ENCODE measurements at regions not wholly inside any gene's neighbourhood (a gene's known extent, or its start where the extent isn't known, plus 50 kb on each side); places are given as distances from the start of the nearest gene placed in this dataset.
"Not testable (repeated sequence)": the region's sequence is repeated elsewhere in the genome, so short reads cannot be mapped to it uniquely, and the experiment has no call there.

DNA sequence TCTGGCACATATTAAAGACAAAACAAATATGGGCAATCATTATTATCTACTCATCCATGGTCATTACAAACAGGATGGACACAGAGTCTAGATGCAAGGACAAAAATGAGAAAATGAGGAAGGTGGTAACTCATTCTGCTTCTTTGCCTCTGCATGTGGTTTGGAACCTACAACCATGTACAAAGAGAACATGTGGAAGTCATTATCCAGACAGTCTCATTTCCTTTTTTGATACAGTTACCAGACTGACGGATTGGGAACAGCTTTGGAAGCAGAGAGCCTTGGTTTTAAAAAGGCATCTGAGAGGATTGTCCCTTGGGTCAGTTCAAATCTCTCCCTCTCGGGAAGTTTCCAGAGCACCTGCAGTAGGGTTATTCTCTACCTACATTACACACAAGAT lies 433.4 kb upstream of the TNC start:
- peaks cover 14% of the 10 kb centered on the region for H3K9me3 Mint-ChIP-seq
- H3K27ac Mint-ChIP-seq: no peak overlapping the region
- intact Hi-C loops (cut with micrococcal nuclease): no loop called here
- no peaks in the 10 kb centered on the region for H3K4me1 Mint-ChIP-seq (ENCODE audit: low read depth)
- no peaks in the 10 kb centered on the region for H3K27me3 Mint-ChIP-seq (ENCODE audit: low read depth)
- no peak for DNase-seq (ENCODE audit: low spot score)
- no peaks in the 10 kb centered on the region for H3K36me3 Mint-ChIP-seq (ENCODE audit: low read depth)
- no peak overlapping the region for H3K4me3 Mint-ChIP-seq (ENCODE audit: low read depth)

DNA sequence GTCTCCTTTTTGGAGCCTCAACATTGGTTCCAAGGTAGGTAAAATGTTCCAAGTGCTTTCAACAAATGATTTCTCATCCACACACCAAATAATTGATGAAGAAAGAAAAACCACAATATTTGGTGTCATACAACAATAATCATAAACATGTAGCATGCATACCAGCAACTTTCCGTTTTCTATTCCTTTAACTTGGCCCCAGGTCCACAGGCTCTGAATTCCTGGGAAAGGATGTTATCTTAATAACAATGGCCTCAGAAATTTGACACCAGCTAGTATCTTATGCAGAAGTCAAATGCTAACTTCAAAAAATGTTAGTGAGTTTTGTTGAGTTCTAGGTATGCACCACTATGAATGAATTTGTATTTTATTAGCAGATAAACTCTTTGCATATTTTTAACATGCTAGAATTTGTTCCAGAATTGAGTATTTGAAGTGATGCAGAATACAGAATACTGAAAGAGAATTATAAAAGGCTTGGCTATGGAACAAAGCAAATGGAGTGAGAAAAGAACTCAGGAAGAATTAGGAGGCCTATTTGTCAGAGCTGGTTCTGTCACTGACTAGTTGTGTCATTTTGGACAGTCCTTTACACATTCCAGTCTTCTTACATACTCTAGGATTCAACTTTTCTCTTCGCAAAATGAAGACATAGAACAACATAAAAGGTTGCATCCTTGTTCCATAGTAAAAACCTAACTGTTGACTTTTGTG lies 435.3 kb upstream of the TNC start:
- peaks cover 26% of the 10 kb centered on the region for H3K9me3 Mint-ChIP-seq
- no peaks in the 10 kb centered on the region for H3K4me1 Mint-ChIP-seq (ENCODE audit: low read depth)
- H3K27ac Mint-ChIP-seq: no peak overlapping the region
- no peaks in the 10 kb centered on the region for H3K36me3 Mint-ChIP-seq (ENCODE audit: low read depth)
- no peak for DNase-seq (ENCODE audit: low spot score)
- intact Hi-C loops (cut with micrococcal nuclease): no loop called here
- H3K27me3 Mint-ChIP-seq (ENCODE audit: low read depth): no peaks in the 10 kb centered on the region
- no peak overlapping the region for H3K4me3 Mint-ChIP-seq (ENCODE audit: low read depth)

DNA sequence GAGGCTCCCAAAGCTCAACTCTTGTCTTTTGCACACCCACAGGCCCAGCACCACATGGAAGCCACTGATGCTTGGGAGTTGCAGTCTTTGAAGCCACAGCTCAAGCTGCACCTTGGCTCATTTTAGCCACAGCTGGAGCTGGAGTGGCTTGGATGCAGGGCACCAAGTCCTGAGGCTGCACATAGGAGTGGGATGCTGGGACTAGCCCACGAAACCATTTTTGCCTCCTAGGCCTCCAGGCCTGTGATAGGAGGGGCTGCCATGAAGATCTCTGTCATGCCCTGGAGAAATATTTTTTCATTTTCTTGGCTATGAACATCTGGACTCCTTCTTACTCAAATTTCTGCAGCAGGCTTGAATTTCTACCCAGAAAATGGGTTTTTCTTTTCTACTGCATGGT lies 438.5 kb upstream of the TNC start:
- Mint-ChIP-seq H3K27ac (no peak overlapping the region), H3K4me1 (ENCODE audit: low read depth) (no peaks in the 10 kb centered on the region), H3K9me3 (peaks cover 26% of the 10 kb centered on the region), H3K27me3 (ENCODE audit: low read depth) (no peaks in the 10 kb centered on the region), H3K4me3 (ENCODE audit: low read depth) (no peak overlapping the region), H3K36me3 (ENCODE audit: low read depth) (no peaks in the 10 kb centered on the region)
- DNase-seq (ENCODE audit: low spot score): no peak
- intact Hi-C loops (cut with micrococcal nuclease): no loop called here

DNA sequence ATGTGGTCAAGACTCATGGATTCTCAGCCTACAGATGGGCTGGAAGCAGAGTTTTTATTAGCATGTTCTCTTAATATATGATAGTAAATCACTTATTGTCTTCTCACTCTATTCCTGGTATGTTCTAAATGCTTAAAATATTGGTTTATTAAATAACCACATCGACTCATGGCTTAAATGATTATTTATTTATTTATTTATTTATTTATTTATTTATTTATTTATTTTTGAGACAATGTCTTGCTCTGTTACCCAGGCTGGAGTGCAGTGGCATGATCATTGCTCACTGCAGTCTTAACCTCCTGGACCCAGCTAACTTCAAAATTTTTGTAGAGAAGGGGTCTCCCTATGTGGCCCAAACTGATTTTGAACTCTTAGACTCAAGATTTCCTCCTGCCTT lies 457.2 kb upstream of the TNC start:
- DNase-seq (ENCODE audit: low spot score): no peak
- Mint-ChIP-seq H3K4me1 (ENCODE audit: low read depth) (no peaks in the 10 kb centered on the region), H3K36me3 (ENCODE audit: low read depth) (no peaks in the 10 kb centered on the region), H3K27ac (no peak overlapping the region), H3K27me3 (ENCODE audit: low read depth) (no peaks in the 10 kb centered on the region), H3K4me3 (ENCODE audit: low read depth) (no peak overlapping the region), H3K9me3 (no peaks in the 10 kb centered on the region)
- intact Hi-C loops (cut with micrococcal nuclease): no loop called here

DNA sequence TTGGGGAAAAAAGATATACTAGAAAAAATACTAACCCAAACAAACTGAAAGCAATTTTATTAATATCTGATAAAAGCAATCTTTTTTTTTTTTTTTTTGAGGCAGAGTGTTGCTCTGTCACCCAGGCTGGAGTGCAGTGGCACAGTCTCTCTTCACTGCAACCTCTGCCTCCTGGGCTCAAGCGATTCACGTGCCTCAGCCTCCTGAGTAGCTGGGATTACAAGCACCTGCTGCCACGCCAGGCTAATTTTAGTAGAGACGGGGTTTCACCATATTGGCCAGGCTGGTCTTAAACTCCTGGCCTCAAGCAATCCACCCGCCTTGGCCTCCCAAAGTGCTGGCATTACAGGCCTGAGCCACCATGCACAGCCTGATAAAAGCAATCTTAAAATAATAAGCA lies 467.5 kb upstream of the TNC start:
- H3K4me3 Mint-ChIP-seq (ENCODE audit: low read depth); intact Hi-C loops (cut with micrococcal nuclease); DNase-seq (ENCODE audit: low spot score); H3K36me3 Mint-ChIP-seq (ENCODE audit: low read depth); H3K27ac Mint-ChIP-seq; H3K9me3 Mint-ChIP-seq; H3K27me3 Mint-ChIP-seq (ENCODE audit: low read depth); H3K4me1 Mint-ChIP-seq (ENCODE audit: low read depth): not testable (repeated sequence)

DNA sequence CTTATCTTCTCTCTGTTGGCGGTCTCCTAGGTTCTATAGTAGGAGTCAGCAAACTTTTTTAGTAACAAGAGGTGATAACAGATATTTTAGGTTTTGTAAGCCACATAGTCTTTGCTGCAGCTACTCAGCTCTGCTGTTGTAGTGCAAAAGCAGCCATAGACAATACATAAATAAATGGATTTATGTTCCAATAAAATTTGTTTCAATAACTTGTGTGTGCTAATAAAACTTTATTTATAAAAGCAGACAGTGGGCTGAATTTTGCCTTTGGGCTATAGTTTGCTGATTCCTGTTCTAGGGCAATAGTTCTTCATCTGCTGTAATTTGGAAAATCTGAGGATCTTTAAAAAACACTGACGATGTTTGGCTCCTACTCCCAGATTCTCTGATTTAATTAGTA lies 469.4 kb upstream of the TNC start:
- no peaks in the 10 kb centered on the region for H3K4me1 Mint-ChIP-seq (ENCODE audit: low read depth)
- no peak for DNase-seq (ENCODE audit: low spot score)
- intact Hi-C loops (cut with micrococcal nuclease): no loop called here

DNA sequence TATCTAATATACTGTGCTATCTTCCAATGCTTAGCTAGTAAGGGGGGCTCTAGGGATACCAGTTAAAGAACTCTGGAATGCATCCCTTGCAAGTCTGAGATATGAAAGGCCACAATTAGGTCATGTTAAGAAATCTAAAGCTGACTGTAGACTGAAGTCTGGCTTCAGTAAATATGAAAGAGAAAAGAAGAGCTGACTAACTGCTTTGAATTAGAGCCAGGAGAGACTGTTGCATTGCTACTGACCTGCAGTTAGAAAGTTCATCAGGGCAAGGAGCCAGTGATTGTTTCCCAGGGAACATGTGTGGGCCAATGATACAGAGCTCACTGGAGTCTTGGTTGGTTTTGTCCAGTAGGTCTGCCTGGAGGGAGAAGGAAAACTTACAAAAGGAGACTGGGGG lies 472.1 kb upstream of the TNC start:
- no peak for DNase-seq (ENCODE audit: low spot score)
- intact Hi-C loops (cut with micrococcal nuclease): loop anchor here (5.0 to 10.0 kb wide), 3 partner anchors 905 to 1072 kb away; no protein-coding TSS in a partner anchor
- H3K4me3 Mint-ChIP-seq (ENCODE audit: low read depth): no peak overlapping the region
- H3K27me3 Mint-ChIP-seq (ENCODE audit: low read depth): peaks cover 3% of the 10 kb centered on the region
- no peaks in the 10 kb centered on the region for H3K4me1 Mint-ChIP-seq (ENCODE audit: low read depth)
- no peak overlapping the region for H3K27ac Mint-ChIP-seq
- no peaks in the 10 kb centered on the region for H3K36me3 Mint-ChIP-seq (ENCODE audit: low read depth)
- H3K9me3 Mint-ChIP-seq: no peaks in the 10 kb centered on the region

More for the DNA sequence above, 469.4 kb upstream of the TNC start:
- Mint-ChIP-seq H3K9me3 (no peaks in the 10 kb centered on the region), H3K36me3 (ENCODE audit: low read depth) (no peaks in the 10 kb centered on the region), H3K27me3 (ENCODE audit: low read depth) (no peaks in the 10 kb centered on the region), H3K4me3 (ENCODE audit: low read depth) (no peak overlapping the region), H3K27ac (no peak overlapping the region)

DNA sequence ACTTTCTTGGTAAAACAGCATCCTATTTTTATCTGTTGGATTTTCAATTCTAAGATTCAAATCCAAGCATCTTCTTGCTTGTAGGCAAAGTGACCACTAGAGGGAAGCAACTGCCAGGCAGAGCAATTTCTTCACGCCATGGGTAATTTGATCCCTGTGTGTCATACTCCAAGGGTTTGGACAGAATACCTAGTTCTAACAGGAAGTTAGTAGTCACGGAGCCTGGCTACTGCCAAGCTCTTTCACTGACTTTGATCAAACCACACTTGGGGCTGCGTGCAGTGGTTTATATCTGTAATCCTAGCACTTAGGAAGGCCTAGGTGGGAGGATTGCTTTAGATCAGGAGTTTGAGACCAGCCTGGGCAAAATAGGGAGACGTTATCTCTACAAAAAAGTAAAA lies 473.6 kb upstream of the TNC start:
- Mint-ChIP-seq H3K27ac (no peak overlapping the region), H3K27me3 (ENCODE audit: low read depth) (peaks cover 7% of the 10 kb centered on the region), H3K36me3 (ENCODE audit: low read depth) (no peaks in the 10 kb centered on the region), H3K4me3 (ENCODE audit: low read depth) (no peak overlapping the region), H3K9me3 (no peaks in the 10 kb centered on the region), H3K4me1 (ENCODE audit: low read depth) (no peaks in the 10 kb centered on the region)
- DNase-seq (ENCODE audit: low spot score): no peak
- intact Hi-C loops (cut with micrococcal nuclease): loop anchor here (5.0 to 10.0 kb wide), 3 partner anchors 903 to 1071 kb away; no protein-coding TSS in a partner anchor

DNA sequence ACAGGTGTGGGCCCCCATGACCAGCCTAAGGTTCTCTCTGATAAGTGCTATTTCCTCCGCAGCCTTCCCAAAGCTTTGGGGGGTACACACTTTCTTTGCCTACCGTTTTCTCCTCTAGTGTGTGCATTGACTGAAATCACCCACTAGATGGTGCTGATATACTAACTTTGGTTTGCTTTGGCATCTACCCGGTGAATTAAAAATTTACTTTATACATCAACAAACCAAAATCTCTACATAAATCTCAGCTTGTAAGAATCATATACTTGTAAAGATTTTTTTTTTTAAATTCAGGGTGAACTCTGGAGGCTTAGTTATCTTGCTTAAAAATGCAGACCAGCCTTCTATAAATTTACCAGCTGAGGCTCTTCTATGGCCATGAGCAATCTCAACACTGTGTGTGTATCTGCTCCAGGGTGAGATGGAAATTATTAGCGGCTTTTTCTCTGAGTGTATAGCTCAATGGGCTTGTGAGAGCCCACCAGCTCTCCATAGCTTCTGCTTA lies 475.7 kb upstream of the TNC start:
- no peaks in the 10 kb centered on the region for H3K9me3 Mint-ChIP-seq

DNA sequence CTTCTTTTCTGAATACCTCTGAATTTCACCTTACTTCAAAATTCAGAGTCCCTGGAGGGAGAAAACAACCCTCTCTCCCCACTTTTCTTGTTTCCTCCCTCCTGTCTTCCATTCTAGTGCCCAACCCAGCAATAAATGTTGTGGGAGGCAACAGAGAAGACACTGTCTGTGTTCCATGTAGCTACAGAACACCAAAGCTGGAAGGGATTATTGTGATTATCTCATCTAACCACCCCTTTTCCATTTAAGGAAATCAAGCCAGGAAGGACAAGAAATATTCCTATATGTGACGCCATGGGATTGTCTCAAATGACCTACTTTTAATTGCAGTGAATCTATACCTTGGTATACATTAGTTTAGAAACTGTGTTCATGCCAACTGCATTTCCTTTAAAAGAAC lies 476.6 kb upstream of the TNC start:
- H3K4me1 Mint-ChIP-seq (ENCODE audit: low read depth): no peaks in the 10 kb centered on the region
- peaks cover 8% of the 10 kb centered on the region for H3K27me3 Mint-ChIP-seq (ENCODE audit: low read depth)
- DNase-seq (ENCODE audit: low spot score): no peak
- H3K27ac Mint-ChIP-seq: no peak overlapping the region
- no peaks in the 10 kb centered on the region for H3K36me3 Mint-ChIP-seq (ENCODE audit: low read depth)
- H3K4me3 Mint-ChIP-seq (ENCODE audit: low read depth): no peak overlapping the region
- no peaks in the 10 kb centered on the region for H3K9me3 Mint-ChIP-seq
- intact Hi-C loops (cut with micrococcal nuclease): loop anchor here (5.0 to 10.0 kb wide), 3 partner anchors 900 to 1068 kb away; no protein-coding TSS in a partner anchor

More for the DNA sequence above, 475.7 kb upstream of the TNC start:
- H3K36me3 Mint-ChIP-seq (ENCODE audit: low read depth): no peaks in the 10 kb centered on the region
- DNase-seq (ENCODE audit: low spot score): no peak
- H3K4me3 Mint-ChIP-seq (ENCODE audit: low read depth): no peak overlapping the region
- no peaks in the 10 kb centered on the region for H3K4me1 Mint-ChIP-seq (ENCODE audit: low read depth)
- intact Hi-C loops (cut with micrococcal nuclease): loop anchor here (5.0 to 10.0 kb wide), 3 partner anchors 901 to 1069 kb away; no protein-coding TSS in a partner anchor
- H3K27ac Mint-ChIP-seq: no peak overlapping the region
- H3K27me3 Mint-ChIP-seq (ENCODE audit: low read depth): peaks cover 8% of the 10 kb centered on the region

DNA sequence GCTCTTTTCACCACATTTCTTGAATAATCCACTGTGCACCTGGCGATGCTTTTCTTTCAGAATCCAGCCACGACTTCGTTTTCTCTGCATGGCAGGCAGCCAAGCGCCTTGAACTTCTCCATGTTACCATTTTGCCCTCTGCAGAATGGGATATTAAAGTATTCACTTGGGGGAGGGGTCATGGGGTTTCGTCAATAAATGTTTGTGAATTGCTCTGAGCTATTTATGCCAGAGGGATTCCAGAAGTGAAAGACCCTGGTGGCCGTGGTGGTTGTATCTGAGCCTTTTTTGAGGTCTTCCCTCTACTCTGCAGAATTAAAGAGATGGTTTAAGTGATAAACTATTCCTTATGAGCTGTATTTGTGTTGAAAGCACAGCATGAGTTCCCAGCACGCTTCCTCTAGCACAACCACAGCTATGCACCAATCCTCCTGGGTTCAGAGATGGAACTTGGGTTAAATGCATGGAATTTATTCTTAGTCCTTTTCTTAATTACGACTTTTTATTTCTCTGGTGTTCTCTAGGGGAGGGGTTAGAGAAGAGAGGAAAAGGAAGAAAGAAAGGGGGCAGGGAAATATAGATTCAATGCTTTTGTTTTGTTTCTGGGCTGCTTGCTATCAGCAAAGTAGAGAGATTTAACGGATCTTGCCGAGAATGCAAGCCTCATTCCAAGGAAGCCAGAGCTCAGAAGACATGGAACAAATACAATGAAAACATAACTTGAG lies 478.2 kb upstream of the TNC start:
- Mint-ChIP-seq H3K27ac (no peak overlapping the region), H3K4me1 (ENCODE audit: low read depth) (no peaks in the 10 kb centered on the region), H3K36me3 (ENCODE audit: low read depth) (no peaks in the 10 kb centered on the region), H3K9me3 (no peaks in the 10 kb centered on the region), H3K27me3 (ENCODE audit: low read depth) (peaks cover 8% of the 10 kb centered on the region), H3K4me3 (ENCODE audit: low read depth) (no peak overlapping the region)
- no peak for DNase-seq (ENCODE audit: low spot score)
- intact Hi-C loops (cut with micrococcal nuclease): loop anchor here (10.0 kb wide), 2 partner anchors 899 to 979 kb away; no protein-coding TSS in a partner anchor

DNA sequence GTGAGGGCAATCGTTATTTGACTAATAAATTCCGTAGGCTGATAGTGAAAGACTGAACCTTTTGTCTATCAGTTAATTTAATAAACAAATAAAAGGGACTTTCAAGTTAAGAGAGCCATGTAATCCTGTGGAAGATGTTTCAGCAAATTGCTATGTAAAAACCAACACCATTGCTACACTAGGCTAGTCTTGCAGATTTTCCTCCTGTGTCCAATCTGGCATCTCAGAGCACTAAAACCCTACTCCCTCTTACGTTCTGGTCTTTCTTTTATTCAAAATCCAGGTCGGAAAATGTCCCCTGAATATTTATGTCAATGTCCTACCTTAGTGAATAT lies 478.8 kb upstream of the TNC start:
- Mint-ChIP-seq H3K27me3 (ENCODE audit: low read depth) (peaks cover 8% of the 10 kb centered on the region), H3K4me1 (ENCODE audit: low read depth) (no peaks in the 10 kb centered on the region), H3K27ac (no peak overlapping the region), H3K4me3 (ENCODE audit: low read depth) (no peak overlapping the region), H3K9me3 (no peaks in the 10 kb centered on the region), H3K36me3 (ENCODE audit: low read depth) (no peaks in the 10 kb centered on the region)
- intact Hi-C loops (cut with micrococcal nuclease): loop anchor here (10.0 kb wide), 2 partner anchors 898 to 978 kb away; no protein-coding TSS in a partner anchor
- no peak for DNase-seq (ENCODE audit: low spot score)

DNA sequence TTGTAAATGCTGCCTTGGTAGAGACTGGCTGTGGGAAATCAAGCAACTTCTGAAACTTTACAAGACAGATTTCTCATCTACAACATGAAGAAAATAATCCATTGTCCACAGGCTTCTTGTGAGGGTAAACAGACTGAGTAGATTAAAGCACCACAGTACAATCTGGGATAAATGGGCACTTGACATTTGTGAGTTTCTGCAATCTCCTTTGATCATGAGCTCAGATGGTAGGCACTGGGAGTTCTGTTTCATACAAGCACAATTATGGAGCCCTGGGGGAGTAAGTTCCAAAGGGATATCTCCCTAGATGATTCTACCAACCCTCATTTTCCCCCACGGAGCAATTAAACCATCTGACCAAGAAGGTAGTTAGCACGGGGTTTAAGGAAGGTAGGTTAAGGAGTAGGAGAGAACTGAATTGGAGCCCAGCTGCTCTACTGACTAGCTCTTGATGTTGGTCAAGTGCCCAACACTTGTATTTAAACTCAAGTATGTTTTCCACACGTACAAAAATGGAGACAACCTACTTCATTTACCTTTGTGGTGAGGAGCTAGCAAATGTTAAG lies 479.5 kb upstream of the TNC start:
- Mint-ChIP-seq H3K4me1 (ENCODE audit: low read depth) (no peaks in the 10 kb centered on the region), H3K27me3 (ENCODE audit: low read depth) (peaks cover 8% of the 10 kb centered on the region), H3K4me3 (ENCODE audit: low read depth) (no peak overlapping the region), H3K9me3 (no peaks in the 10 kb centered on the region), H3K27ac (no peak overlapping the region), H3K36me3 (ENCODE audit: low read depth) (no peaks in the 10 kb centered on the region)
- DNase-seq (ENCODE audit: low spot score): no peak
- intact Hi-C loops (cut with micrococcal nuclease): loop anchor here (10.0 kb wide), 2 partner anchors 897 to 977 kb away; no protein-coding TSS in a partner anchor

All from activated T-helper 2 cell treated with anti-CD3 and anti-CD28 coated beads, Interferon-gamma antibody, Interleukin-2, Interleukin-4, amounts not matched to agents 10 μg/mL and 5 μg/mL and 100 μg/mL, durations not matched to agents 14 hours and 24 hours and 36 hours (primary cell).